CD14-positive monocyte (primary cell): ENCODE measurements at regions not wholly inside any gene's neighbourhood (a gene's known extent, or its start where the extent isn't known, plus 50 kb on each side); places are given as distances from the start of the nearest gene placed in this dataset.

ENCODE experiments used
- DNase-seq, 3 donors: peaks; one replicate each; pipeline ENCODE4 v3.0.0-alpha.2; 2011 to 2022
- H2AFZ ChIP-seq: 2 replicates; pipeline ENCODE4 v1.6.0; 2012; ENCODE audit warnings: mild to moderate bottlenecking, low read depth, low read length, inconsistent platforms; ENCODE audit not compliant: insufficient read depth, poor library complexity, severe bottlenecking
- H3K27ac ChIP-seq, 2 donors: 1 replicate in 1 of 2; 2 replicates in 1 of 2; pipeline ENCODE4 v1.5.1; 2012 to 2013; ENCODE audit warnings: low read length in 2 of 2, control low read depth in 1 of 2, inconsistent platforms in 1 of 2, low read depth in 1 of 2, mild to moderate bottlenecking in 1 of 2
- H3K27me3 ChIP-seq, 2 donors: one replicate each; pipeline versions ENCODE4 v1.6.0 to v1.6.1; 2011 to 2013; ENCODE audit warnings: low read length in 2 of 2; ENCODE audit not compliant: control insufficient read depth in 2 of 2, insufficient read depth in 2 of 2
- H3K36me3 ChIP-seq, 2 donors: replicated peaks in 1 of 2; 1 replicate in 1 of 2; 2 replicates in 1 of 2; pipeline versions ENCODE4 v1.5.1 to v1.6.1; 2012 to 2013; ENCODE audit warnings: low read length in 2 of 2, control low read depth in 1 of 2, inconsistent platforms in 1 of 2, mild to moderate bottlenecking in 1 of 2; ENCODE audit not compliant: insufficient read depth in 2 of 2, control insufficient read depth in 1 of 2
- H3K4me1 ChIP-seq, 2 donors: 1 replicate in 1 of 2; 2 replicates in 1 of 2; pipeline versions ENCODE4 v1.5.1 to v1.6.1; 2012 to 2013; ENCODE audit warnings: low read length in 2 of 2, control low read depth in 1 of 2, inconsistent platforms in 1 of 2, mild to moderate bottlenecking in 1 of 2, moderate library complexity in 1 of 2; ENCODE audit not compliant: insufficient read depth in 2 of 2, control insufficient read depth in 1 of 2
- H3K4me2 ChIP-seq: replicated peaks from 2 replicates; pipeline ENCODE3; 2012; ENCODE audit warnings: low read length, moderate library complexity, mild to moderate bottlenecking; ENCODE audit not compliant: poor library complexity, severe bottlenecking; ENCODE audit errors: extremely low read depth
- H3K4me3 ChIP-seq, 3 experiments: fragments of 200-600 bp in 1 of 3; sonication (generic) in 1 of 3; replicated peaks in 1 of 3; 1 replicate in 2 of 3; 2 replicates in 1 of 3; pipeline ENCODE4 v1.5.1; 2011 to 2013; ENCODE audit warnings: low read length in 3 of 3, mild to moderate bottlenecking in 3 of 3, control low read depth in 2 of 3, low read depth in 2 of 3, inconsistent platforms in 1 of 3, moderate library complexity in 1 of 3
- H3K79me2 ChIP-seq: 2 replicates; pipeline ENCODE4 v1.6.0; 2012; ENCODE audit warnings: mild to moderate bottlenecking, control low read depth, inconsistent platforms, low read length, moderate library complexity; ENCODE audit not compliant: insufficient read depth
- H3K9ac ChIP-seq: 2 replicates; pipeline ENCODE4 v1.6.0; 2017; ENCODE audit warnings: low read length, mild to moderate bottlenecking; ENCODE audit not compliant: insufficient read depth, poor library complexity, severe bottlenecking
- H3K9me3 ChIP-seq, 2 donors: replicated peaks in 1 of 2; 1 replicate in 1 of 2; 2 replicates in 1 of 2; pipeline versions ENCODE4 v1.5.1 to v1.6.1; 2012 to 2013; ENCODE audit warnings: low read length in 2 of 2, control low read depth in 1 of 2; ENCODE audit not compliant: control insufficient read depth in 1 of 2, insufficient read depth in 1 of 2
- H4K20me1 ChIP-seq: 2 replicates; pipeline ENCODE4 v1.6.0; 2012; ENCODE audit warnings: mild to moderate bottlenecking, low read length, control low read depth, moderate library complexity; ENCODE audit not compliant: insufficient read depth
- H3K27ac Mint-ChIP-seq, 7 donors: one replicate each; pipeline ENCODE4 v1.8.0; 2020; ENCODE audit warnings: mild to moderate bottlenecking in 7 of 7, mixed read lengths in 7 of 7, moderate library complexity in 6 of 7, inconsistent platforms in 2 of 7
- H3K27me3 Mint-ChIP-seq, 3 donors: one replicate each; pipeline ENCODE4 v1.8.0; 2021 to 2022; ENCODE audit warnings: low read depth in 3 of 3, mild to moderate bottlenecking in 3 of 3, mixed read lengths in 3 of 3, moderate library complexity in 3 of 3, inconsistent platforms in 1 of 3
- H3K36me3 Mint-ChIP-seq, 2 donors: one replicate each; pipeline ENCODE4 v1.8.0; 2020; ENCODE audit warnings: mixed read lengths in 2 of 2, inconsistent platforms in 1 of 2, mild to moderate bottlenecking in 1 of 2
- H3K4me1 Mint-ChIP-seq: one replicate; pipeline ENCODE4 v1.8.0; 2020; ENCODE audit warnings: mild to moderate bottlenecking, mixed read lengths
- H3K4me3 Mint-ChIP-seq, 2 donors: one replicate each; pipeline ENCODE4 v1.8.0; 2020; ENCODE audit warnings: mild to moderate bottlenecking in 2 of 2, mixed read lengths in 2 of 2, moderate library complexity in 1 of 2
- H3K9me3 Mint-ChIP-seq, 7 donors: one replicate each; pipeline ENCODE4 v1.8.0; 2020 to 2022; ENCODE audit warnings: mixed read lengths in 7 of 7, mild to moderate bottlenecking in 6 of 7, moderate library complexity in 6 of 7, inconsistent platforms in 2 of 7
- CTCF ChIP-seq: fragments of 200-600 bp; IDR thresholded peaks from one replicate; pipeline ENCODE4 v1.8.0; 2022; ENCODE audit warnings: antibody characterized with exemption, mild to moderate bottlenecking
- WGBS: methylation state at CpG from one replicate; pipeline ENCODE4 v1.1.5; 2013; ENCODE audit warnings: missing lambda C conversion rate; ENCODE audit not compliant: insufficient coverage; 5-methylcytosine and 5-hydroxymethylcytosine counted together
- intact Hi-C, 2 donors: fragments of 100-400 bp; cut with micrococcal nuclease; formaldehyde crosslinking; loops; one replicate each; pipeline versions ENCODE4 v1.15.0 to v1.15.1; 2023

- Histone ChIP-seq H3K4me2 (no peak overlapping the region), H3K9me3 (no peaks in the 10 kb centered on the region), H3K36me3 (no peaks in the 10 kb centered on the region), H3K4me1 (no peaks in the 10 kb centered on the region), H3K4me3 (no peak overlapping the region), H3K27ac (no peak overlapping the region), H3K79me2 (no peaks in the 10 kb centered on the region), H2AFZ (no peak overlapping the region), H3K27me3 (peaks cover 0 to 2% of the 10 kb centered on the region in 2 donors), H4K20me1 (no peaks in the 10 kb centered on the region), H3K9ac (no peak overlapping the region)
- no peak for TF ChIP-seq CTCF
- H3K4me3 Mint-ChIP-seq: no peak overlapping the region
- peaks cover 4 to 16% (median 8%) of the 10 kb centered on the region in 3 donors for H3K27me3 Mint-ChIP-seq
- no peaks in the 10 kb centered on the region for H3K36me3 Mint-ChIP-seq
- no peaks in the 10 kb centered on the region for H3K4me1 Mint-ChIP-seq
- no peaks in the 10 kb centered on the region for H3K9me3 Mint-ChIP-seq
- intact Hi-C loops: no loop called here
- DNase-seq: no peak
- no peak overlapping the region for H3K27ac Mint-ChIP-seq
- WGBS: 90% methylated on average over 6 of the region's 14 CpGs
Observed at GRCh38 chr10:132482090-132482800, 55.3 kb upstream of the INPP5A start.

GRCh38 chr10:132483394-132483793, 54.2 kb upstream of the INPP5A start:
- Histone ChIP-seq H3K9ac (no peak overlapping the region), H3K27ac (no peak overlapping the region), H3K79me2 (no peaks in the 10 kb centered on the region), H3K4me2 (no peak overlapping the region), H3K4me1 (no peaks in the 10 kb centered on the region), H3K4me3 (no peak overlapping the region), H4K20me1 (no peaks in the 10 kb centered on the region), H3K36me3 (no peaks in the 10 kb centered on the region), H3K27me3 (peaks cover 0 to 2% of the 10 kb centered on the region in 2 donors), H2AFZ (no peak overlapping the region), H3K9me3 (no peaks in the 10 kb centered on the region)
- Mint-ChIP-seq H3K9me3 (no peaks in the 10 kb centered on the region), H3K27ac (no peak overlapping the region), H3K4me3 (no peak overlapping the region), H3K4me1 (no peaks in the 10 kb centered on the region), H3K36me3 (no peaks in the 10 kb centered on the region), H3K27me3 (peaks cover 4 to 16% (median 6%) of the 10 kb centered on the region in 3 donors)
- 96% methylated on average over 3 of the region's 5 CpGs for WGBS
- no peak for TF ChIP-seq CTCF
- intact Hi-C loops: no loop called here
- DNase-seq: no peak
